Aorta (tissue), 5 donors: ENCODE measurements at regions not wholly inside any gene's neighbourhood (a gene's known extent, or its start where the extent isn't known, plus 50 kb on each side); places are given as distances from the start of the nearest gene placed in this dataset.

Experiments used
- ATAC-seq: fragments of 200-7000 bp; cut with Tn5 transposase; one replicate; pipeline ENCODE4 v1.9.1; 2022; ENCODE audit warnings: moderate library complexity; ENCODE audit not compliant: low FRiP score
- DNase-seq, 2 donors: peaks; one replicate each; pipeline ENCODE4 v3.0.0-alpha.2; 2020
- H3K27ac ChIP-seq, 2 donors: one replicate each; pipeline ENCODE4 v1.5.1; 2013; ENCODE audit warnings: low read length in 2 of 2, mild to moderate bottlenecking in 2 of 2, moderate library complexity in 2 of 2, control low read depth in 1 of 2, inconsistent platforms in 1 of 2, low read depth in 1 of 2
- H3K27me3 ChIP-seq, 2 donors: one replicate each; pipeline ENCODE4 v1.6.1; 2013; ENCODE audit warnings: control low read depth in 1 of 2, low read length in 1 of 2, mild to moderate bottlenecking in 1 of 2, moderate library complexity in 1 of 2; ENCODE audit not compliant: insufficient read depth in 2 of 2, control insufficient read depth in 1 of 2
- H3K36me3 ChIP-seq, 2 donors: one replicate each; pipeline ENCODE4 v1.6.1; 2013; ENCODE audit warnings: control low read depth in 1 of 2, low read length in 1 of 2, mild to moderate bottlenecking in 1 of 2; ENCODE audit not compliant: insufficient read depth in 2 of 2, control insufficient read depth in 1 of 2
- H3K4me1 ChIP-seq, 2 donors: one replicate each; pipeline ENCODE4 v1.6.1; 2013; ENCODE audit warnings: low read length in 2 of 2, control low read depth in 1 of 2, mild to moderate bottlenecking in 1 of 2, moderate library complexity in 1 of 2; ENCODE audit not compliant: insufficient read depth in 2 of 2, control insufficient read depth in 1 of 2
- H3K4me3 ChIP-seq, 2 donors: one replicate each; pipeline ENCODE4 v1.5.1; 2013; ENCODE audit warnings: low read length in 2 of 2, control low read depth in 1 of 2, mild to moderate bottlenecking in 1 of 2
- H3K9me3 ChIP-seq: one replicate; pipeline ENCODE4 v1.6.1; 2013; ENCODE audit warnings: mild to moderate bottlenecking, low read length; ENCODE audit not compliant: control insufficient read depth
- WGBS, 2 donors: extraction: QIAGEN DNeasy Blood & Tissue Kit; methylation state at CpG; one replicate each; pipeline ENCODE4 v1.1.7; 2013; 5-methylcytosine and 5-hydroxymethylcytosine counted together
- intact Hi-C, 2 donors: fragments of 100-400 bp; cut with DNase I; formaldehyde crosslinking; loops; one replicate each; pipeline versions ENCODE4 v1.14.2 to v1.15.0; 2022
- donor health status: healthy with polysubstance abuse.
- donor health status: Bipolar disorder and iron deficiency.
- donor health status: DM: no; HTN: no; CAD: no.
- donor health status: DM: no; HTN: no; CAD: no.
- donor health status: DM: yes; HTN: yes; CAD: no.

DNA sequence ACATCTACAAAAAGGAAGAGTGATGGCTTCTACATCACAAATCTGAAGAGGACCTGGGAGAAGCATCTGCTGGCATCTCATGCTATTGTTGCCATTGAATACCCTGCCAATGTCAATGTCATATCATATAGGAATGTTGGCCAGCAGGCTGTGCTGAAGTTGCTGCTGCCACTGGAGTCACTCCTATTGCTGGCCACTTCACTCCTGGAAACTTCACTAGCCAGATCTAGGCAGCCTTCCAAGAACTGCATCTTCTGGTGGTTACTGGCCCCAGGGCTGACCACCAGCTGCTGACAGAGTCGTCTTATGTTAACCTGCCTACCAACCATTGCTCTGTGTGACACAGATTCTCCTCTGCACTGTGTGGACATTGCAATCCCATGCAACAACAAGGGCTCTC, 111.8 kb downstream of the PERP start:
- 55 to 69% methylated on average over 1 of the region's 1 CpG for WGBS, 2 donors
- no peaks in the 10 kb centered on the region for H3K9me3 ChIP-seq
- H3K27me3 ChIP-seq: no peaks in the 10 kb centered on the region
- H3K4me1 ChIP-seq: no peaks in the 10 kb centered on the region
- intact Hi-C loops: no loop called here
- ATAC-seq (no peak), DNase-seq (no peak)
- H3K27ac ChIP-seq: no peak overlapping the region
- no peak overlapping the region for H3K4me3 ChIP-seq
- H3K36me3 ChIP-seq: no peaks in the 10 kb centered on the region

DNA sequence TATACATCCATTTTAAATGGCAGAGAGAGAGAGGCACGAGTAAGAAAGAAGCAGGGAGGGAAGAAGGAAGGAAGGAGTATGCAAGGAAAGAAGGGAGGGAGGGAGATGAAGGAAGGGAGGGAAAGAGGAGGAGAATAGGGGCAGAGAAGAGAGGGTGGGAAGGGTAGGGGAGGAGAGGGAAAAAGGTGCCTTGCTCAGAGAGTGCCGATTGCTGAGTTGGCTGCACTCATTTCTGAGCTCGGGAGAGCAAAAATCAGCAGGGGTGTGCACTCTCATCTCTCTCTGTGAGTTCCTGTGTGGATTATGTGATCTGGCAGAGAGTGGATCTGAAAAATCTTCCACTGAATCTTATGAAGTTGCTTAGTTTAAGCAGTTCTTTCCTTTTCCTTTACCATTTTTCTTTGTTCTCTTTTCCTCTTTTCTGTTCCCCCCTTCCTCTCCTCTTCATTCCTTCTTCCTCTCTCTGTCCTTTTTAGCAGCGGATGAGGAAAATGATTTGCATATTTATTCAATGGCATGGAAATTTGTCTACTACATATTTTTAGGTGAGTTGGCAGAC, 108.7 kb downstream of the PERP start:
- H3K27ac ChIP-seq: no peak overlapping the region
- intact Hi-C loops: no loop called here
- H3K4me1 ChIP-seq: no peaks in the 10 kb centered on the region
- H3K4me3 ChIP-seq: no peak overlapping the region
- H3K9me3 ChIP-seq: no peaks in the 10 kb centered on the region
- ATAC-seq (no peak), DNase-seq (no peak)
- no peaks in the 10 kb centered on the region for H3K27me3 ChIP-seq
- 69 to 78% methylated on average over 4 of the region's 4 CpGs for WGBS, 2 donors
- H3K36me3 ChIP-seq: no peaks in the 10 kb centered on the region

DNA sequence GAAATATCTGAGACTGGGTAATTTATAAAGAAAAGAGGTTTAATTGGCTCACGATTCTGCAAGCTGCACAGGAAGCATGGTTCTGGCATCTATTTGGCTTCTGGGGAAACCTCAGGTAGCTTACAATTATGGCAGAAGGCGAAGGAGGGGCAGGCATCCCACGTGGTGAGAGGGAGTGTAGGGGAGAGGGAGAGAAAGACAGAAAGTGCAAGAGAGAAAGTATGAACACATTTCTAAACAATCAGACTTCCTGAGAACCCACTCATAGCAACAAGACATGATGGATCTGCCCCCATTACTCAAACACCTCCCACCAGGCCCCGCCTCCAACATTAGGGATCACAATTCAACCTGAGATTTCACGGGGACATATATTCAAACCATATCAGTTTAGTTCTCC, 107.4 kb downstream of the PERP start:
- H3K4me3 ChIP-seq: no peak overlapping the region
- H3K4me1 ChIP-seq: no peaks in the 10 kb centered on the region
- ATAC-seq (no peak), DNase-seq (no peak)
- 67 to 69% methylated on average over 5 of the region's 5 CpGs for WGBS, 2 donors
- intact Hi-C loops: no loop called here
- H3K27ac ChIP-seq: no peak overlapping the region
- no peaks in the 10 kb centered on the region for H3K27me3 ChIP-seq
- no peaks in the 10 kb centered on the region for H3K36me3 ChIP-seq
- no peaks in the 10 kb centered on the region for H3K9me3 ChIP-seq

DNA sequence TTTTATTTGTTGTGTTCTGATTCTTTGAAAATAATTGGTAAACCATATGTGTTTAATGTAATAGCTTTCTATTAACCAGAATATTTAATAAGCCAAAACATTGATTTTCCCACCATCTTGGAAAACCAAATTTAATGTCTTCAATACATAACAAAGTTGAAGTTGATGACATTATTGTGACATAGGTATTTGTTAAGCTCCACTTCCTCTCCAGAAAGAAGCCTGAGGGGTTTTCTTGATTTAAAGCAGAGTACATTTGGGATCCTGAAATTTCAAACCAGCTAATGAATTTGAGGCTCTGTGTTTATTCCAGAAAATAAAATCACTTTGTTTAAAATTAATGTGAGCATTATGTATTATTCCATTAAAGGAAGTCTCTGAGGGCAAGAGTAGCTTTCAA, 106.3 kb downstream of the PERP start:
- H3K9me3 ChIP-seq: no peaks in the 10 kb centered on the region
- DNase-seq (no peak), ATAC-seq (no peak)
- H3K27me3 ChIP-seq: no peaks in the 10 kb centered on the region
- H3K27ac ChIP-seq: no peak overlapping the region
- H3K4me3 ChIP-seq: no peak overlapping the region
- intact Hi-C loops: no loop called here
- no peaks in the 10 kb centered on the region for H3K4me1 ChIP-seq
- H3K36me3 ChIP-seq: no peaks in the 10 kb centered on the region

DNA sequence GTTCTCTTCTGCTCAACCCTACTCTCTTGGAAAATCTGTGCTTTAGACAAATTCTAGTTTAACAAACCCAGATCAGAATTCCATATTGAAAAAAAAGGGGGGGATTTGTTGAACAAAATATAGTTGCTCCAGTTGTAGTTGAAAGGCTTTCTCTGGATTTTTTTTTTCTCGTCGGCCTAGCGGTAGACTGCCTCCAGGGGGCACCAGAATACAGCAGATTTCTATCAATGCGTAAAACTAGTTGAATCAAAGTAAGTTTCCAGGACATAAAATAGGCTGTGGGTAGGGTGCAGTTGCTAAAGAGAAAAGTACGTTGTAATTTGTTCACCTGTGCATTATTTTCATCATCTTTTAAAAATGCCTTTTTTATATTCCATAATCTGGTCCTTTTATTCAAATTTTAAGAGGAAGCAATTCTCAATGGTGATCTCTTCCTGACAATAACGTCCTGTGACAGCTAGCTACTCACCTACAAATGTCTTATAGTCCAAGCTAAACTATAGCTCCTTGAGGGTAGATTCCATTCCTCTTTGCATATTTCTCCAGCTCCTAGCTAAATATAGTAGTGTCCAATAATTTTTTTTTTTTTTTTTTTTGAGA, 105.4 kb downstream of the PERP start:
- peak in 1 of 2 donors; percentile 49 for DNase-seq
- 8 to 10% methylated on average over 6 of the region's 6 CpGs for WGBS, 2 donors

DNA sequence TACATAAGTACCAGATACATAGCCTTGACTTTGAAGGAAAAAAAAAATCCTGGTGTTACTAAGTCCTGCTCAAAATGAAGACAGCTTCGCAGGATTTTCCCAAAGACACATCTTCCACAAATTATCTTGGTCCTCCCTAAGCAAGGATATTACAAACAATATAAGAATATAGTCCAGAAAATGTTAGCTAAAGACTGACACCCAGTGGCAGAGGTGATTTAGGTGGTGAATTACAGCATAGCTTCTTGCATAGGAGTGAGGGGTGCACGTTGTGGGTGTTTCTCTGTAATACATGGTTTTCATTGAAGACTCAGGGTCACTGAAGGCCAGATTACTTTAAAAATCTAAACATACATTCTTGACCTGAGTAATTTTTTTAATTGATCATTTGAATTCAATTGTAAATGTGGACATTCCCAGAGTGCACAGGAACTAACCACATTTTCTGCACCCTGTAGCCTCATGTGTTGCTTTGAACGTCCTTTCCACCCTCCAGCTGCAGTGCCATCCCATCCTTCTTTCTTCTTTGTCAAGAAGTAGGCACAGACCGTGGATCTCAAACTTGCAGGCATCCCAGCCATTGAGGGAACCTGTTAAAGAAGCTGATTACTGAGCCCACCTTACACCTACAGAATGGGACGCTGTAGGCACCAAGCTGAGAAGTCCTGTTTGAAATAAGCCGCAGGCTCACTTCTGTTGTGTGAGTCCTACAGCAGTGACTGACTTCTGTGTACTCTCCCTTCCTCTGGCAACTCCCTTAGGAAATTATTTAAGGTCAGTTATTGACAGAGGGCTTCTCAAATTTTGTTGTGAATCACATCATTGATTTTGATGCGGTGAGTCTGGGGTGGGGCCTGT, 102.6 kb downstream of the PERP start:
- intact Hi-C loops: no loop called here
- Histone ChIP-seq H3K4me3 (no peak overlapping the region), H3K27me3 (no peaks in the 10 kb centered on the region), H3K9me3 (no peaks in the 10 kb centered on the region), H3K27ac (no peak overlapping the region), H3K4me1 (no peaks in the 10 kb centered on the region), H3K36me3 (no peaks in the 10 kb centered on the region)
- no peak for ATAC-seq
- WGBS, 2 donors: 44 to 53% methylated on average over 7 of the region's 7 CpGs
- no peak for DNase-seq

More for the DNA sequence above, 105.4 kb downstream of the PERP start:
- Histone ChIP-seq H3K4me1 (no peaks in the 10 kb centered on the region), H3K27ac (no peak overlapping the region), H3K27me3 (no peaks in the 10 kb centered on the region), H3K9me3 (no peaks in the 10 kb centered on the region), H3K4me3 (no peak overlapping the region), H3K36me3 (no peaks in the 10 kb centered on the region)
- ATAC-seq: peak; percentile 78
- intact Hi-C loops: loop anchor here (2.0 kb wide), 2 partner anchors 107 to 109 kb away; no protein-coding TSS in a partner anchor

DNA sequence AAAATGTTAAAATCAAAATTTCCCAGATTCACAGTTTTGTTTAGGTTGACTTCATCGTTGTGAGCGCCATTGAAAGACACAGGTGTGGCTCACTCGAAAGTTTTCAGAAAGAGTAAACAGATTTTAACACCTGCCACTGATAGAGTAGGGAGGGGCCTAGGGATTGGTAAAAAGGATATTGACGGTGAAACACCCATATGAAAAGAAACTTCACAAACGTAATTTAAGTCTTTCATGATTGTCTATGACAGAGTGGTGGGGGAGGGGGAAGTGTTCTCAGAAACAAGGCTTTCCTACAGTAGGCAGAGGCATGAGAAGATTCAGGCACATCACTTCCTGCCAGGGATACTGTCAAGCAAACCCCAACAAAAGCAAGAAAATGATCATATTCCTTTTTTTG, 101.4 kb downstream of the PERP start:
- Histone ChIP-seq H3K36me3 (no peaks in the 10 kb centered on the region), H3K27ac (no peak overlapping the region), H3K9me3 (no peaks in the 10 kb centered on the region), H3K4me3 (no peak overlapping the region), H3K27me3 (no peaks in the 10 kb centered on the region), H3K4me1 (no peaks in the 10 kb centered on the region)
- intact Hi-C loops: no loop called here
- 85 to 87% methylated on average over 5 of the region's 5 CpGs for WGBS, 2 donors
- DNase-seq (no peak), ATAC-seq (no peak)

DNA sequence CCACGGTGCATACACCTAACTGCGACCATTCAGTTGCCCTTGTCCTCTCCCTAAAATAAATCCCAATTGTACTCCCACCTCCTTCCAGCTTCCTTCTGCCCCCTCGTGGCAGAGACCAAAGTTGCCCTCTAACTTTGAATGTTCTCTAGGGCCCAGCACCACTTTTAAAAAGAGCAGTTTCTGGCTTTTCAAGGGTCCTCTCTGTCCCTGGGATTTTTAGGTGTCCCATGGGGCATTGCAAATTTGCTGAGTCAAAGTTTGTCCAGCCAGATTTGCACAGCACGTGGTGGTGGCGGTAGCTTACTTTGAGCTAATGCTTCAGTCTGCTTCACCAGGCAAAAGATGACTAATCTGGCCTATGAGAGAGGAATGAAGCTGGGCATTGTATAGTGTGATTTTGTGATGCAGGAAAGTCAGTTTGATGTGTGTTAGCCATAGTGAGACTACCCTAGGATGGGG, 100.2 kb downstream of the PERP start:
- intact Hi-C loops: no loop called here
- no peak for ATAC-seq

DNA sequence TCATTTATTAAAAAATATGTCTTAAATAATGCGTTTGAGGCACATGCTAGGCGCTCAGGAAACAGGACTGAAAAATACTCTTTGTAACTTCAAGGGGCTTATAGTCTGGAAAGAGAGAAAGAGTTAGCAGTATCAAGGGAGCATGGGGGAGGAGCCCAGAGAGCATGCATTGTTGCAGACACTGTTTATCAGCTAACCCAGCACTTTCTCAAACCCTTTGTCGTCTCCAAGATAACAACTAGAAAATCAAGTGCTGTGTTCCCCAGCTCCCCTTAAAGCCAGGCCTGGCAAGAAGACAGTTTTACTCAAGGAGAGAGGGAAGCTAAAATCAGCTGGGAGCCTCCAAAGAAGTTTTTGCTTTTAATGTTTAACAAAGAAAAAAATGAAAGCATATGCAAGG, 98.4 kb downstream of the PERP start:
- DNase-seq (no peak), ATAC-seq (no peak)
- WGBS, 2 donors: 73 to 80% methylated on average over 3 of the region's 3 CpGs
- Histone ChIP-seq H3K4me1 (no peaks in the 10 kb centered on the region), H3K4me3 (no peak overlapping the region), H3K36me3 (peaks cover 0 to 2% of the 10 kb centered on the region in 2 donors), H3K27ac (no peak overlapping the region), H3K27me3 (no peaks in the 10 kb centered on the region), H3K9me3 (no peaks in the 10 kb centered on the region)
- intact Hi-C loops: no loop called here

More for the DNA sequence above, 100.2 kb downstream of the PERP start:
- no peaks in the 10 kb centered on the region for H3K4me1 ChIP-seq
- 19 to 21% methylated on average over 5 of the region's 5 CpGs for WGBS, 2 donors
- no peak overlapping the region for H3K4me3 ChIP-seq
- no peak overlapping the region for H3K27ac ChIP-seq
- peaks cover 0 to 2% of the 10 kb centered on the region in 2 donors for H3K36me3 ChIP-seq
- DNase-seq: no peak
- H3K9me3 ChIP-seq: no peaks in the 10 kb centered on the region
- H3K27me3 ChIP-seq: no peaks in the 10 kb centered on the region
